ENCODE measurements at regions not wholly inside any gene's neighbourhood (a gene's known extent, or its start where the extent isn't known, plus 50 kb on each side); places are given as distances from the start of the nearest gene placed in this dataset.

- TF ChIP-seq POLR2A (IDR thresholded peaks at IDR 0.05) (no peak), EP300 (IDR thresholded peaks at IDR 0.05) (no peak)
Observed at GRCh38 chr7:33829536-33829935, 75.8 kb upstream of the BMPER start.

Data from upper lobe of left lung (tissue), 4 donors.